ENCODE measurements at regions not wholly inside any gene's neighbourhood (a gene's known extent, or its start where the extent isn't known, plus 50 kb on each side); places are given as distances from the start of the nearest gene placed in this dataset.

DNA sequence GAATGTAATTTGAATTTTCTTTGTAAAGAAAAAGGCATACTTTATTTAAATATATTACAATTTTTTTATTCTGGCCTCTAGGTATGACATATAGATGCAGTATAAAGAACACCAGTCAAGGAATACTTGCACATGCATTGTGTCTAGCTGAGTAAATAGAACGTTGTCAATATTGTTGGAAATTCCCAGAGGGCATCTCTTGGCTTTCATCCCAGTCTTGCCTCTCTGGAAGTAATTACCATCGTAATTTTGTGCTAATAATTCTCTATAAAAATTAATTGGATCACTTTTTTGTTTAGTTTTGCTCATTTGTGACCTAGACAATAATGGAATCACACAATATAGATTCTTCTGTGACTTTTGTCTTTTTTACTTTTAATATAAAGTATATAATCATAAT lies 1052.3 kb upstream of the CELF2 start:
- Histone ChIP-seq H3K79me2 (ENCODE audit: insufficient read depth, low read length) (no peaks in the 10 kb centered on the region), H3K4me2 (ENCODE audit: low read length) (no peak overlapping the region), H2AFZ (ENCODE audit: low read depth, low read length, poor library complexity, severe bottlenecking) (no peak overlapping the region), H4K20me1 (ENCODE audit: insufficient read depth) (no peaks in the 10 kb centered on the region), H3K4me3 (replicated peaks in 1 of 2; ENCODE audit: low read depth in 1 of 2, low read length in 2 of 2) (no peak overlapping the region), H3K9me2 (ENCODE audit: insufficient read depth) (no peaks in the 10 kb centered on the region), H3K27me3 (ENCODE audit: insufficient read depth, low read length) (no peaks in the 10 kb centered on the region), H3K9me3 (ENCODE audit: control insufficient read depth in 1 of 2, insufficient read depth in 1 of 2, low read depth in 1 of 2, low read length in 2 of 2) (peaks cover 0 to 4% of the 10 kb centered on the region in 2 experiments; a peak in 2 of 4 replicates), H3K27ac (ENCODE audit: low read depth, low read length) (no peak overlapping the region), H3K9ac (ENCODE audit: low read length) (no peak overlapping the region), H3K4me1 (ENCODE audit: control insufficient read depth in 1 of 2, insufficient read depth in 2 of 2, low read length in 2 of 2) (no peaks in the 10 kb centered on the region), H3K36me3 (ENCODE audit: control insufficient read depth in 1 of 2, insufficient read depth in 2 of 2, low read length in 2 of 2) (no peaks in the 10 kb centered on the region)
- DNase-seq (ENCODE audit: low read depth, low spot score) (no peak), ATAC-seq (no peak)
- intact Hi-C loops (cut with micrococcal nuclease): no loop called here
- no TSS peak for BruUV-seq (replicated peaks)
- POLR2A ChIA-PET: no interaction called here
- no peak for TF ChIP-seq POLR2A (IDR thresholded peaks at IDR 0.05; ENCODE audit: borderline replicate concordance, extremely low read depth, insufficient read depth, insufficient read length)
- no peak for TF ChIP-seq EZH2 (IDR thresholded peaks at IDR 0.05)
- TF ChIP-seq, protein P1, sequence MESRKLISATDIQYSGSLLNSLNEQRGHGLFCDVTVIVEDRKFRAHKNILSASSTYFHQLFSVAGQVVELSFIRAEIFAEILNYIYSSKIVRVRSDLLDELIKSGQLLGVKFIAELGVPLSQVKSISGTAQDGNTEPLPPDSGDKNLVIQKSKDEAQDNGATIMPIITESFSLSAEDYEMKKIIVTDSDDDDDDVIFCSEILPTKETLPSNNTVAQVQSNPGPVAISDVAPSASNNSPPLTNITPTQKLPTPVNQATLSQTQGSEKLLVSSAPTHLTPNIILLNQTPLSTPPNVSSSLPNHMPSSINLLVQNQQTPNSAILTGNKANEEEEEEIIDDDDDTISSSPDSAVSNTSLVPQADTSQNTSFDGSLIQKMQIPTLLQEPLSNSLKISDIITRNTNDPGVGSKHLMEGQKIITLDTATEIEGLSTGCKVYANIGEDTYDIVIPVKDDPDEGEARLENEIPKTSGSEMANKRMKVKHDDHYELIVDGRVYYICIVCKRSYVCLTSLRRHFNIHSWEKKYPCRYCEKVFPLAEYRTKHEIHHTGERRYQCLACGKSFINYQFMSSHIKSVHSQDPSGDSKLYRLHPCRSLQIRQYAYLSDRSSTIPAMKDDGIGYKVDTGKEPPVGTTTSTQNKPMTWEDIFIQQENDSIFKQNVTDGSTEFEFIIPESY (IDR thresholded peaks at IDR 0.05; ENCODE audit: extremely low read depth, insufficient replicate concordance, low read length): no peak
- no peak for TF ChIP-seq JUND (IDR thresholded peaks at IDR 0.05)
- TF ChIP-seq RAD21 (IDR thresholded peaks at IDR 0.05; ENCODE audit: low read depth): no peak
- TF ChIP-seq, protein P2, sequence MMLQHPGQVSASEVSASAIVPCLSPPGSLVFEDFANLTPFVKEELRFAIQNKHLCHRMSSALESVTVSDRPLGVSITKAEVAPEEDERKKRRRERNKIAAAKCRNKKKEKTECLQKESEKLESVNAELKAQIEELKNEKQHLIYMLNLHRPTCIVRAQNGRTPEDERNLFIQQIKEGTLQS (IDR thresholded peaks at IDR 0.05): no peak
- no peak for TF ChIP-seq SP1 (IDR thresholded peaks at IDR 0.05; ENCODE audit: low read depth)
- TF ChIP-seq FOSL1 (IDR thresholded peaks at IDR 0.05; ENCODE audit: low read depth): no peak
- TF ChIP-seq EGR1 (IDR thresholded peaks at IDR 0.05; ENCODE audit: low read depth): no peak
- TF ChIP-seq, protein P3, sequence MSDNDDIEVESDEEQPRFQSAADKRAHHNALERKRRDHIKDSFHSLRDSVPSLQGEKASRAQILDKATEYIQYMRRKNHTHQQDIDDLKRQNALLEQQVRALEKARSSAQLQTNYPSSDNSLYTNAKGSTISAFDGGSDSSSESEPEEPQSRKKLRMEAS (IDR thresholded peaks at IDR 0.05): no peak
- TF ChIP-seq, protein P4, sequence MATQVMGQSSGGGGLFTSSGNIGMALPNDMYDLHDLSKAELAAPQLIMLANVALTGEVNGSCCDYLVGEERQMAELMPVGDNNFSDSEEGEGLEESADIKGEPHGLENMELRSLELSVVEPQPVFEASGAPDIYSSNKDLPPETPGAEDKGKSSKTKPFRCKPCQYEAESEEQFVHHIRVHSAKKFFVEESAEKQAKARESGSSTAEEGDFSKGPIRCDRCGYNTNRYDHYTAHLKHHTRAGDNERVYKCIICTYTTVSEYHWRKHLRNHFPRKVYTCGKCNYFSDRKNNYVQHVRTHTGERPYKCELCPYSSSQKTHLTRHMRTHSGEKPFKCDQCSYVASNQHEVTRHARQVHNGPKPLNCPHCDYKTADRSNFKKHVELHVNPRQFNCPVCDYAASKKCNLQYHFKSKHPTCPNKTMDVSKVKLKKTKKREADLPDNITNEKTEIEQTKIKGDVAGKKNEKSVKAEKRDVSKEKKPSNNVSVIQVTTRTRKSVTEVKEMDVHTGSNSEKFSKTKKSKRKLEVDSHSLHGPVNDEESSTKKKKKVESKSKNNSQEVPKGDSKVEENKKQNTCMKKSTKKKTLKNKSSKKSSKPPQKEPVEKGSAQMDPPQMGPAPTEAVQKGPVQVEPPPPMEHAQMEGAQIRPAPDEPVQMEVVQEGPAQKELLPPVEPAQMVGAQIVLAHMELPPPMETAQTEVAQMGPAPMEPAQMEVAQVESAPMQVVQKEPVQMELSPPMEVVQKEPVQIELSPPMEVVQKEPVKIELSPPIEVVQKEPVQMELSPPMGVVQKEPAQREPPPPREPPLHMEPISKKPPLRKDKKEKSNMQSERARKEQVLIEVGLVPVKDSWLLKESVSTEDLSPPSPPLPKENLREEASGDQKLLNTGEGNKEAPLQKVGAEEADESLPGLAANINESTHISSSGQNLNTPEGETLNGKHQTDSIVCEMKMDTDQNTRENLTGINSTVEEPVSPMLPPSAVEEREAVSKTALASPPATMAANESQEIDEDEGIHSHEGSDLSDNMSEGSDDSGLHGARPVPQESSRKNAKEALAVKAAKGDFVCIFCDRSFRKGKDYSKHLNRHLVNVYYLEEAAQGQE (IDR thresholded peaks at IDR 0.05; ENCODE audit: low read depth): no peak
- TF ChIP-seq TCF7L2 (IDR thresholded peaks at IDR 0.05; ENCODE audit: borderline replicate concordance, extremely low read depth, insufficient read depth, insufficient read length): no peak
- no peak for TF ChIP-seq ELF1 (IDR thresholded peaks at IDR 0.05; ENCODE audit: borderline replicate concordance, low read depth)
- TF ChIP-seq SIN3A (IDR thresholded peaks at IDR 0.05; ENCODE audit: low read depth): no peak
- TF ChIP-seq EZH2phosphoT487 (IDR thresholded peaks at IDR 0.05; ENCODE audit: borderline replicate concordance): no peak
- no peak for TF ChIP-seq ZNF274 (IDR thresholded peaks at IDR 0.05; ENCODE audit: low read depth, low read length)
- no peak for TF ChIP-seq CBX3 (IDR thresholded peaks at IDR 0.05; ENCODE audit: low read depth)
- TF ChIP-seq POLR2AphosphoS5 (IDR thresholded peaks at IDR 0.05; ENCODE audit: low read depth, low read length): no peak
- TF ChIP-seq SRF (IDR thresholded peaks at IDR 0.05; ENCODE audit: low read depth): no peak
- no peak for TF ChIP-seq ZFX (IDR thresholded peaks at IDR 0.05)
- RAD21 ChIA-PET (ENCODE audit: low non-redundant PET in 1 of 2, low total read pairs in 2 of 2, uncharacterized antibody in 2 of 2, unreplicated experiment in 2 of 2): no interaction called here
- CTCF ChIA-PET: no interaction called here

Data from HCT116 (cell line).